AML-193 (cell line): ENCODE measurements at regions not wholly inside any gene's neighbourhood (a gene's known extent, or its start where the extent isn't known, plus 50 kb on each side); places are given as distances from the start of the nearest gene placed in this dataset.
A peak's percentile ranks its signal among the peaks of the same experiment; 100 is the strongest.

Source experiments
- DNase-seq, 2 experiments: peaks; one replicate each; lab custom pipeline; 2025; lab: John Stamatoyannopoulos, UW

DNA sequence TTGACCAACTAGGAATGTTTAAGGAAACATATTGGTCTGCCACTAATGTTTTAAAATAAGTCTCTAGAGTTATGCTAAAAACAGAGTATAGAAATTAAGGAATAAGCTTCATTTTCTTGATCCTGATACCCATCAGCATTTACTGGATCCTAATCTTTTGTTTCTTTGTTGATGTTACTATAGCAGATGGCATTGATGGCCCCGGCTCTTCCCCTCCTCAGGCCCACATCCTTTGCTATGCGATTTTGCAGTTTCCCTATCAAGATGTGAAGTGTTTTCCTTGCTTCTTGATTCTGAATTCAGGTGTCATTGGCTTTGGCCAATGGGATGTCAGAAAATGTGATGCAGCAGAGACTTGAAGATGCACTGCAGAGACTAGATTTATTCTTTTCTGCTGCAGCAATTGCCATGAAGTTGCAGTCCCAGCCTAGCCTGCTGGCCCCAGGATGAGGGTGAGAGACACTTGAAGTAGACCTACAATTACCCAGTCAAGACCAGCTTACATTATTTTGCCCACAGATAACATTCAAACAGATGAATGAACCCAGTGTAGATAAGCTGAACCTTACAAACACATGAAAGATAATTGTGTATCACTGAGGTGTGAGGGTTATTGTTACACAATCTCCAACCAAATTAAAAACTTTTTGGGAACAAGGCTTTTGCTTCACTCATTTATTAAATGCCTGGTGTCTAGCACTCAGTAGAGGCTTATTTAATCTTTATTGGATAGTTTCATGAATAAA lies 115.2 kb upstream of the ITGA4 start:
- DNase-seq = no peak

DNA sequence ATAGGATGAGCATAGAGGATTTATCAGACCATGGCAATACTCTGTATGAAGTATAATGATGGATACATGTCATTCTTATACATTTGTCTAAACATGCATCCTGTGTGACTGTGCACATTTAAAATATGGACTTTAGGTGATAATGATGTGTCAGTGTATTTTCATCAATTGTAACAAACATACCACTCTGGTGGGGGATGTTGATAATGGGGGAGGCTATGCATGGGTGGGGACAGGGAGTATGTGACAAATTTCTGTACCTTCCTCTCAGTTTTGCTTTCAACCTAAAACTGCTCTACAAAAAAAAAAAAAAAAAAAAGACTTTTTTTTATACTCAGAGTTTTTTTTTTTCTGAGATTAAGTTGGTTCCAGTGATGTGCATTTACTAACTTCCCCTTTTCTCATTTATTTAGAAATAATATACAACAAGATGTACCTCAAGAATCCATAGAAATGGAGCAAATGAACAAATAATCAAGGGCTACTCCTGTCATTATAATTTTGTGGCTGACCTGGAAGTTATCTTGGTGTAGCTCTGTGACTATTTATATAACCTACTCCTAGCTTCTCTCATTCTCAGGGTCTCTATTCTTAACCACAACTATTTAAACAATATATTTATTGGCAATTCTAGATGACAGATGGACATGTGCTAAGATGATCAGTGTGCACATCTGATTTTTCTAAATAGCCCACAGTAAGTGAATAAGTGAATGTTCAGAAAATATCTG lies 108.9 kb upstream of the ITGA4 start:
- DNase-seq = peak; percentile 10 to 25

DNA sequence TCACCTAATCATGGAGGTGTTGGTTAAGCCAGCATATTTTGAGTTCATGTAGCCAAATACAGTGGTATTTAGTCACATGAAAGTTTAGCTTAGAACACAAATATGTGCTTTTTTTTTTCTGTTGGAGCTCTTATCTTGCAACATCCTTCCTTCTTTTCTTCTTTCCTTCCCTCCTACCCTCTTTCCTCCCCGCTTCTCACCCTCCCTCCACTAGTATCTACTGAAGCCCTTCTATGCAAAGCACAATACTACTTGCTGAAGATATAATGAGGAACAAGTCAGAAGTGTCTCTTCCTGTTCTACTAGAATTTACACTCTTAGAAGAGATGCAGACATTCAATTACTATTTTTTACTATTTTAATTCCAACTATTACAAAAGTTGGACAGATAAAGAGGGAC lies 105.0 kb upstream of the ITGA4 start:
- DNase-seq = peak; percentile 77 to 84

DNA sequence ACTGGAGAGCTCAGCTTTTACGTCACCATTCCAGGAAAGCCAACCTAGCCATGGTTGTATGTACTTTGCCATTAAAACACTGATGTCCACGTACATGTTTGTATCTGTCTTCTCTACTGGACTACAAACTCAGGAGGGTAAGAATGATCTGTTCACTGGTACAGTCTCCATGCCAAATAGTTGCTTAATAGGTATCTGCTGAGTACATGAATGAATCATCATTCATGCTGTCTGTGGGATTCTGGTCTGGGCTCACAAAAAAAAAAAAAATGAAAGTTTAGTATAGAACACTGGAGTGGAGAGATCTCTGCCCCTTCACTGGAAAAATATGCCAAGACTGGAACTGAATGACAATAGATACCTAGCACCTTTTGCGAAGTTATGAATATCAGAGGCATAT lies 102.6 kb upstream of the ITGA4 start:
- DNase-seq = peak; percentile 72 to 73

DNA sequence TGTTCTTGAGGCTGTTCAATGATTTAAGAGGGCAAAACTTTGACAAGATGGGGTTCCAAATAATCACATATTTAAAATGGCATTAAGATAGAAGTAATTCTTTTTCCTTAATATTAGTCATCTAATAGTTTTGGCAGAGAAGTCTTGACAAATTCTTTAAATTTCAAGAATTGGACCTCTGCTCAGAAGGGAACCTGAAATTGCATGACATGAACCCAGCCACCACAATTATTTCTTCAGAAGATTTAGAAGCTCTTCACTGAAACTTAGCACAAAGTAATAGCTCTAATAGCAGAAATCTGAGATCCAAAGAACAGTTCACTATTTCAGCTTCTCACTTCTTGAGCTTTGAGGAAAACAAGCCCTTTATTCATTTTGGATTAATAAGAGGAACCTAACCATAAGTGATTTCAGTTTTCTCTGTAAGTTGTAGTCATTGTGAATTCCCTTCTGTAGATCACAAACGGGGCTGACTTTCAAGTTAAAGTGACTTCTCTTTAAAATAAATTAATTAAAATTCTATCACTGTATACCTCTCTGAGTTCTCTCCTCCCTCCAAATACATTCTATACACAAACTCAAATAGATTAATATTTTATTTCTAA lies 100.6 kb upstream of the ITGA4 start:
- DNase-seq = no peak

DNA sequence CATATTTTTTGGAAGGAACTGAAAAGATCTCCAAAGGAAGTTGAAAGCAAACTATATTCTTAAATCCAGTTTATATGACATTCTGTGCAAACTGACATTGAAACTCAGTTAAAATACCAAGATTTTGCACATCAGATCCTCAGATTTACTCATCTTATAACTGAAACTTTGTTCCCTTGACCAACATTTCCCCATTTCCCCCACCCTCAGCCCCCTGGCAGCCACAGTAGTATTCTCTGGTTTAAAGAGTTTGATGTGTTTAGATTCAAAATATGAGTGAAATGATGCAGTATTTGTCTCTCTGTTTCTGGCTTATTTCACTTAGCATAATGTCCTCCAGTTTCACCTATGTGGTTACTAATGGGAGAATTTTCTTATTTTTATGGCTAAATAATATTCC lies 99.2 kb upstream of the ITGA4 start:
- no peak for DNase-seq

DNA sequence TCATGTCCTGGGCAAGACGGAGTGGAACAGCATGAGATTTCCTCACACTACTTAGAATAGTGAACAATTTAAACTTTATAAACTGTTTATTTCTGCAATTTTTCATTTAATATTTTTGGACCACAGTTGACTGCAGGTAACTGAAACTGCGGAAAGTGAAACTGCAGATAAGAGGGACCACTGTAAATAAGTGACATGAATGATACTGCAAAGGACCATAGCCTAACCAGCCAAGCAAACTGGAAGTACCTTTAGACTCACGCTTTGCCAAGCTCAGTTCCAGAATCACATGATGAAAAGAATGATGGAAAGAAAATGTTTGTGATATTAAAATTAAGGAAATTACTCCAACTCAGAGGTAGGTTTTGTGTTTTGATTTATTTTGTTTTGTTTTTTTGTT lies 94.6 kb upstream of the ITGA4 start:
- no peak for DNase-seq

DNA sequence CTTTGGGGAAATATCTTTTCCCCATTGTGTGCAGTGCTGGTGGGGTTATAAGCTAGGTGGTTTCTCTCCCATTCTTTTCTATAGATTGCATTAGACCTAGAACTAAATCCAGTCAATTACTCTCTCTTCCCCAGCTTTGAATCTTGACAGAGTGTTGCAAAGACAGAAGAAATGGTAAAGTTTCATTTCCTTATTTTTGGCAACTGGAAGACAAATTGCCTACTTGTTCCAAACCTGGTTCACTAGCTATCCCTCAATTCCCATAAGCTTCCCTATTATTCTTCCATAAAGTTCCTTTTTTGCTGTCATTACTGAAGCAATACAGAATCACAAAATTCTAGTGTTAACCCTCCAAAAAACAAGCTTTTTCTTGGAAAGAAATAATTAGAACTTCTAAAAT lies 94.0 kb upstream of the ITGA4 start:
- DNase-seq = no peak

DNA sequence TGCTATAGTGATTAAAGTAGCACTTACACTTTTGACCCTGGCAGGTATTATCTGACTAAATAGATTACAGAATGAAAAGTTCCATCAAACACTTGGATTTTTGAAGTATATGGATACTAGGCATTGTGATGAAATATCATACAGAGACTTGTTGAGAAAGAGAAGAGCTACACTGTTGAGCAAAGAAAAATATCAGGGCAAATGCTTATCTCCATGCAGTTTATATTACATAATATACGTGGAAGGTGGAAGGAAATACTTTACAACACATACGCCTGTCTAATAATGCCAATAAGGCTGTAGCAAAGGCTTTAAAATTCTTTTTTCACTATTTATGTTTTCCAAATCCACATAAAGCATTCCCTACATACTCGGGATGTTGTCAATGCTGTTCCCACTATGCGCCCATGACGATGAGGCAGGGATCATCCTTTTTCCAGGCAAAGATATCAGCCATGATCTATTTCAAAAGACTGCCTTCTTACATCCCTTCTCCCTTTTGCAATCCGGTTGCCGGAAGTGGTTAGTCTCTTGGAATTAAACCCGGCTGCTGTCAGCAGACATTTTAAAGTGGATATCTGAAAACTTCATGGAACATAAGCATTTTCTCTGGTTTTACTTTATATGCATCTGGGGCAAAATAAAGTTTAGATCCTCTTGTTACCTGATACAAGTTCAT lies 92.6 kb upstream of the ITGA4 start:
- peak; percentile 63 to 76 for DNase-seq

DNA sequence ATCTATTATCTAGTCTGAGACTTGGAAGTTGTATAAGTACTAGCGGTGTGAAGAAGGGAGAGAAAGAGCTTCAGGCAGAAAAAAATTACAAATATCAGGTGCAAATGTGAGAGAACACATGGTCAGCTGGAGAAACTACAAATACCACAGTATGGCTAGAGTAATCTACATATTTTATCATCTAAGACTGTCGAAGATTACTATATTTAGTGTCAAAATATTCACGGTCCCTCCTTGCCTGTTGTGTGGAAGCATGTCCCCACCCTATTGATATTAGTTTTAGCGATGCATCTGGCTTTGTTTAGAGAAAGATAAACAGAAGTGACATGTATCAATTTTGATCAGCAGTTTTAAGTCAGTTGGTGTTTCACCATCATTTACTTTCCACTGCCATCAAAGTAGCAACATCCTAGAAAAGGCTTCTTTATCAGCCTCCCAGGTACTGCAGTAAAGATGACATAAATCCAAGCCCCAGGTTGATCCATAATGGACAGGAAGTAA lies 90.5 kb upstream of the ITGA4 start:
- DNase-seq = no peak

DNA sequence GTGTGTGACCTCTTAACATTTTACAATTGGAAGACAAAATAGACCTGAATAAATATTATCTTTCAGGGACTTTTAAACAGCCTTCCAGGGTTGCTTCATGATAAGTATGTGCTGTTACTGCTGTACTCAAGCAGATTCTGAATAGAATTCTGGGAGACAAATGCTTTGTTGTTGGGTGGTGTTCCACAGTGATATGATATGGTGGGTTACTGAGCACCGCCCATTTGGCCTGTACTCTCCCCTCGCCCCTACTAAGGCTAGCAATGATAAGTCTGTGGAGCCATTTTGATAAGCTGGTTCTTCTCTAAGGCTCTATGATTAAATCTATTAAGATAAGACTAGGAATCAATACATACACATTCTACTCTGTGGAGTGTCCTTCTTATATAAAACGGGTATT lies 89.8 kb upstream of the ITGA4 start:
- no peak for DNase-seq

DNA sequence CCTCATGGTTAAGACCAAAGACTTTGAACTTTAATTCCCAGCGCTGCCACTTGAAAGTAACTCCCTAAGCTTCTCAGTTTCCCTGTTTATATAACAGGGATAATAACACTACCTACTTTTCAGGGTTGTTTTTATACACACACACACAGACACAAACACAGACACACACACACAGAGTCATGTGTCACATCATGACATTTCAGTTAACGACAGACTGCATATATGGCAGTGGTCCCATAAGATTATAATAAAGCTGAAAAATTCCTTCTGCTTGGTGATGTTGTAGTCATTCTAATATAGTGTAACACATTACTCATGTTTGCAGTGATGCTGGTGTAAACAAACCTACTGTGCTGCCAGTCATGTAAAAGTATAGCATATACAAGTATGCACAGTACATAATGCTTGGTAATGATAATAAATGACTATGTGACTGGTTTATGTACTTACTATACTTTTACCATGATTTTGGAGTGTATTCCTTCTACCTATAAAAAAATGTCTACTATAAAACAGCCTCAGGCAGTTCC lies 89.2 kb upstream of the ITGA4 start:
- peak in 1 of 2 experiments; percentile 31 for DNase-seq

DNA sequence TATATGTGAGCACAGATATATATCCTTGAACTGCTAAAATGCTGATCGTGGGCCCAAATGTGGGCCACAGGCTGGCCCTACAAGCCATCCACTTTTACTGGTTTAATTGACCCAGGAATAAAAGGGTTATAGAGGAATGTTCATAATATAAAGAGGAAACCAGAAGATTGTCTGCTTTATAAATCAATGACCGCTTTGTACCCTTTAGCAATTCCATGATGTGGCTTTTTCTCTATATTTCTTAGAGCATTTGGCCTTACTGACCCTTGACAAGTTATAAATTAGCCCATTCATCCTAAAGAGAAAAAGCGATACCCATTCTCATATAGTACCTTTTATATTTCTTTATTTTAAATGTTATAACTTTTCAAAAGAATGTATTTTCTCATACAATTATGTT lies 87.1 kb upstream of the ITGA4 start:
- no peak for DNase-seq

DNA sequence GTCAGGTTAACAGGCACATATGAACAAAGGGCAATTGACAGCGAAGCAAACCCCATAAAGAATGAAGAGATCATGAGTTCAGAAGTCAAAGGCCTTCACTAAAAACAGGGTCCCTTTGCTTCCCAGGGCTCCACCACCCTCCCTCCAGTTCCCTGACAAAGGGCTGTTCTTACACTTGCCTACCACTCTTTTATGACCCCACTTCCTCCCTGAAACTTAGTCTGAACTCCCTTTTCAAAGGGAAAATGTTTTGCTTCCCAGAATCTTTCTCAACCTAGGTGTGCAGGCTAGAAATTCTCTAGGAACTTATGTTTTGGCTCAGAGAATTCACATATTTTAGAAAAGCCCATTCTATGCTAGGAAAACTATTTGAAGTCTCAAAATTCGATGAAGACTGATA lies 86.0 kb upstream of the ITGA4 start:
- DNase-seq = no peak

DNA sequence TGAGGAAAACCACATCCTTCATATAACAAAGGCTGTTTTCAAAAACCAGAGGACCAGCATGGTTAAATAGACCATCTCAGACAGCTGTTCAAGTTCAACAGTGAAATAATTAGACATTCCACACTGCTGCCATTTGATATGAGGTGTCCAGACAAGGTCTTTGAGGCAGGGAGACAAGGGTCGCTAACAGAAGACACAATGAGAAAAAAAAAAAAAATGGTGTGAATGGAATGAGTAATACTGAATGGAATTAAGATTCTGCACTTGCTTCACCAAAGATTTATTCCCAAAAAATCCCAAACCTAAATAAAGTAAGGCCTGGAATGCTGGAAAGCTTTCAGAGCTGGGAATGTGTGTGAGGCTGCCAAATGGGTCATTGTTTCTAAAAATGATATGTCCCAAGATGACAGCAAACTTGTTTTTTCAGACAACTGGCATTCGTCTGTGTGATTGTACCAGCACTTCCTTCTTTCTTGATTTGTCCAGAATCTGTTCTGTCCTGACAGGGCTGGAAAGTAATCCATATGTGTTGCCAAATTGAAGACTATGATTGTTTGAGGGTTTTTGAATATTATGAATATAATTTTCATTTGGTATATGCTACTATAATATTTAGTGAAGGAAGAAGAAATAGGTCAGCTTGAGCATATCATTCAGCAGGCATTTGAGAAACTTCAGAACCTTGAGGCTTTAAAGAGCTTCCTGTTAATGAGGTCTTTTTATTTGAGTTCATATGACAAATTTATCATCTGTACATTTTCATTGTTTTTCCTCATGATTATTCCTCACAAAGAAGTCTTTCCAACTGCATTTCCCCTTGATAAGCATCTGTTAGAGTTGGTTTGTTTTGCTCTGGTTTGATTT lies 85.2 kb upstream of the ITGA4 start:
- DNase-seq = no peak

DNA sequence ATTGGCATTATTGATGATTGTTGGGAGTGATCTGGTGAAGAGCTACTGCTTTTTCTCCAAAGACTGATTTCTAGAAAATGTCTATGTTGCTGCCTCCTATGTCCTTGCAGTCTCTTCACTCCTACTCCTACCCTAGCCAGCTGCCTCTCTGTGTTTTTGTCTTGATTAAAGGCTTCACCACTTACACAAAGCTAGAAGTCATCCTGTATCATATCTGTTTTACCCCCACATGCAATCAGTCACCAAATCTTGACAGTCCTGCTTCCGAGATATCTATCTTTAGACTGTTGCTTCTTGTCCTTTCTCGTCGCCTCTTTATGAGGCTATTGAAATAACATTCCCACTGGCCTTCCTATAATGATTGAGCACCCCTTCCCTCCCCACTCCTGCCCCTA lies 84.5 kb upstream of the ITGA4 start:
- DNase-seq = no peak

DNA sequence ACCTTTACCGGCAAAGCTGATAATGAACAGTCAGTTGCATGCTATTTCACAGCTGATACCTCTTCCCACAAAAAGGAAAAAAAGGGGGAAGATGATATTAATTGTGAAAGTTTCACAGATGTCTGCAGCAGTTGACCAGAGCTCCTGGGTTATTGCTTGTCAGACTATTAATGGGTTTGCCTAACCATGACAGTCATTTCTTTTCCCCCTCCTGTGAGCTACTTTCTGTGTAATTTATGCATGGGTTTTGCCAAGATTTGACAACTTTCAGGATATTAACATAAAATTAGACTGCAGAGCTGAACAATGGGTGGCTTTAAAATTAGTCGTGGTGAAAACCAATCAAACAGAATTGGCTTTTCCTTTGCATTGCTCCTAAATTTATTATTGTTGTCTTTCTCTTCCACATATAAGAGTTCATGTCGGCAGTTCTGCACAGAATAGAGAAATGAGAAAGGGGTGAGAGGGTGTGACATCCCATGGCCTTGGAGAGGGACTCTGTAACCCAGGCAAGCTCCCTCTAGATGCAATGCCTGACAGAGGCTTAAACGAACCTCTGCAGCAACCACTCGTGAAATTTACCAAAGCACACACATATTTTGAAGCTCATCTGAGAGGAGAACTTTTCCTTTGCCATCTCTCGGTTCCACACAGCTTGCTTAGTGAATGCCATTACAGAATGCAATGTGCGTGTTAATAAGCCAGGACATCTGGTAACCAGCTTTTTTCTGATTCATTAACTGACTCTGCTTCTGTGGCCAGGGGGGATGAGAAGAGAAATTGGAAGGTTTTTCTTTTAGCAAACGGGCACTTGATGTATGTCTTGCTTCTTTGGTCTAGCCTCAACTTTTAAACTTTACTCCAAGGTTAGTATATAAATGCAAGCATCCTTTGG lies 82.2 kb upstream of the ITGA4 start:
- DNase-seq = no peak

DNA sequence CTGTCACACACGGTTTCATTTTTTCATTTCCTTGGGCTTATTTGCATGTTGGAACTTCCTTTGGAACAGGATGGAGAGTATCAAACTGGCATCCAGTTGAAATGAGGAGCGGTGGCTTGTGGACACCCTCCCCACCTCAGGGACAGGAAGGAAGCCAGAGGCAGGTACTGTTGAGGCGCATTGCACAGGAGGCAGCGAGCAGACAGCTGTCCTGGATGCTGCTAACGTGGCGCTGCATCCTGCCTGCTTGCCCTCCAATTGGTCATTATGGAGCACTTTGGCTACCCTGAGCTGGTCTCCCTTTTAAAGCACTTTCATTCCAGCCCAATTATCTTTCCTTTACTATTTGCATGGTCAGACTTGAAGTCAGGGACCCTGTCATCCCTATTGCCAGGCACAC lies 80.7 kb upstream of the ITGA4 start:
- DNase-seq = no peak

DNA sequence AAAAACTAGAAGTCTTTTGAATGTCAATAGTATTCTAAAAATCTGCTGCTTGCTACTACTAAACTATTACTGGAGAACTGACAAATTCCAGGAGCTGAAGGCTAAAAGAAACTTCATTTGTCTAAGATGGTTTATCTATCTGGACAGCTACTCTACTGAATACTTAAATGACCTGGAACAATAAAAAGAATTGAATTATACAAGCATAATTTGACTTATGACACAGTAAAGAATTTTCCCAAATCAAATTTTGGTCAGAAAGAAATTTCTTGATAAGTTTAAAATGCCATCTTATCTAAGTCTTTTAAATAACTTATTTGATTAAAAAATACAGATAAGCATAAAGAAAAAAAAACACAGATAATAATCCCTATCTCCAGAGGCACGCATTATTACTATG lies 80.2 kb upstream of the ITGA4 start:
- no peak for DNase-seq

DNA sequence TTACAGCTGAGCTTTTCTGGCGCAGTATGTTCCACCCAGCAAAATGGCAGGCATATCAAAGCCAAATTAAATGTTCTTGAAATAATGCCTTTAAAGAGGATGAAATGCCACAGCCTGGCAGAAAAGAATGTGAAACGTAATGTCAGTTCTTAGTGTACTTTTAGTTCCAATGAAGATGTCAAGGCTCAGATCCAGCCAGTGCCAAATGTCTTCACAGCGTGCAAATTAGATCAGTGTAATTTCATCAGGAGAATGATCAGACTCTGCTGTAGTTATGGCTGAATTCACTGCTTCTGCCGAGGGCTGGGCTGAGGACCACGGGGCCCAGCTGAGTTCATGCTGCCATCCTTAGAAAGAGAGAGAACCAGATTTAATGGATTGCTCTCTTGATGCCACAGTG lies 78.7 kb upstream of the ITGA4 start:
- no peak for DNase-seq
